Natural killer cell (primary cell): ENCODE measurements at regions not wholly inside any gene's neighbourhood (a gene's known extent, or its start where the extent isn't known, plus 50 kb on each side); places are given as distances from the start of the nearest gene placed in this dataset.

ENCODE experiments used
- ATAC-seq, 3 donors: fragments of 150-1000 bp in 2 of 3; fragments of 200-7000 bp in 1 of 3; cut with Tn5 transposase; 1 replicate in 1 of 3; 2 replicates in 2 of 3; pipeline ENCODE4 v1.10.0; 2021; ENCODE audit warnings: mild to moderate bottlenecking in 2 of 3, moderate library complexity in 2 of 3
- DNase-seq, 2 donors: peaks; one replicate each; pipeline versions ENCODE4 v3.0.0 to v3.0.0-alpha.2; 2013 to 2021; ENCODE audit warnings: mixed read lengths in 1 of 2
- H3K27ac ChIP-seq: one replicate; pipeline ENCODE4 v1.5.1; 2013; ENCODE audit warnings: mild to moderate bottlenecking, low read length
- H3K27me3 ChIP-seq: one replicate; pipeline ENCODE4 v1.6.1; 2013; ENCODE audit warnings: low read length; ENCODE audit not compliant: control insufficient read depth, insufficient read depth
- H3K36me3 ChIP-seq: one replicate; pipeline ENCODE4 v1.6.1; 2013; ENCODE audit warnings: low read length; ENCODE audit not compliant: control insufficient read depth, insufficient read depth
- H3K4me1 ChIP-seq: one replicate; pipeline ENCODE4 v1.6.1; 2013; ENCODE audit warnings: low read length; ENCODE audit not compliant: control insufficient read depth, insufficient read depth
- H3K4me3 ChIP-seq: one replicate; pipeline ENCODE4 v1.5.1; 2013; ENCODE audit warnings: low read length
- H3K9me3 ChIP-seq: one replicate; pipeline ENCODE4 v1.6.1; 2013; ENCODE audit warnings: low read length; ENCODE audit not compliant: control insufficient read depth, insufficient read depth
- H3K27ac Mint-ChIP-seq, 2 donors: one replicate each; pipeline ENCODE4 v1.8.0; 2022; ENCODE audit warnings: mild to moderate bottlenecking in 2 of 2, mixed read lengths in 2 of 2, moderate library complexity in 1 of 2
- H3K27me3 Mint-ChIP-seq, 2 donors: one replicate each; pipeline ENCODE4 v1.8.0; 2022; ENCODE audit warnings: low read depth in 2 of 2, mixed read lengths in 2 of 2
- H3K36me3 Mint-ChIP-seq: one replicate; pipeline ENCODE4 v1.8.0; 2022; ENCODE audit warnings: mixed read lengths
- H3K4me1 Mint-ChIP-seq, 2 donors: one replicate each; pipeline ENCODE4 v1.8.0; 2022; ENCODE audit warnings: mixed read lengths in 2 of 2
- H3K4me3 Mint-ChIP-seq: one replicate; pipeline ENCODE4 v1.8.0; 2022; ENCODE audit warnings: mild to moderate bottlenecking, moderate library complexity, mixed read lengths
- H3K9me3 Mint-ChIP-seq, 2 donors: one replicate each; pipeline ENCODE4 v1.8.0; 2022; ENCODE audit warnings: mixed read lengths in 2 of 2
- WGBS: methylation state at CpG from one replicate; pipeline ENCODE4 v1.1.7; 2013; ENCODE audit warnings: missing lambda C conversion rate; ENCODE audit not compliant: insufficient coverage; 5-methylcytosine and 5-hydroxymethylcytosine counted together
- intact Hi-C: fragments of 100-400 bp; cut with micrococcal nuclease; formaldehyde crosslinking; loops from one replicate; pipeline ENCODE4 v1.14.2; 2022
- TF ChIP-seq, protein P1 (sequence below): fragments of 200-600 bp; IDR thresholded peaks from one replicate; pipeline ENCODE4 v1.8.0; 2022; ENCODE audit warnings: antibody characterized with exemption

DNA sequence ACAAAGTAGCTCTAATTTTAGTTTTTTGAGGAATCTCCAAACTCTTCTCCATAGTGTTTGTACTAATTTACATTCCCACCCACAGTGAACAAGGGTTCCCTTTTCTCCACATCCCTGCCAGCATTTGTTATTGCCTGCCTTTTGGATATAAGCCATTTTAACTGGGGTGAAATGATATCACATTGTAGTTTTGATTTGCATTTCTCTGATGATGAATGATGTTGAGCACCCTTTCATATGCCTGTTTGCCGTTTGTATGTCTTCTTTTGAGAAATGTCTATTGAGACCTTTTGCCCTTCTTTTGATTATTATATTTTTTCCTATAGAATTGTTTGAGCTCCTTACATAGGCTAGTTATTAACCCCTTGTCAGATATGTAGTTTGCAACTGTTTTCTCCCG lies 239.9 kb upstream of the TPM1 start:
- TF ChIP-seq, protein P1, sequence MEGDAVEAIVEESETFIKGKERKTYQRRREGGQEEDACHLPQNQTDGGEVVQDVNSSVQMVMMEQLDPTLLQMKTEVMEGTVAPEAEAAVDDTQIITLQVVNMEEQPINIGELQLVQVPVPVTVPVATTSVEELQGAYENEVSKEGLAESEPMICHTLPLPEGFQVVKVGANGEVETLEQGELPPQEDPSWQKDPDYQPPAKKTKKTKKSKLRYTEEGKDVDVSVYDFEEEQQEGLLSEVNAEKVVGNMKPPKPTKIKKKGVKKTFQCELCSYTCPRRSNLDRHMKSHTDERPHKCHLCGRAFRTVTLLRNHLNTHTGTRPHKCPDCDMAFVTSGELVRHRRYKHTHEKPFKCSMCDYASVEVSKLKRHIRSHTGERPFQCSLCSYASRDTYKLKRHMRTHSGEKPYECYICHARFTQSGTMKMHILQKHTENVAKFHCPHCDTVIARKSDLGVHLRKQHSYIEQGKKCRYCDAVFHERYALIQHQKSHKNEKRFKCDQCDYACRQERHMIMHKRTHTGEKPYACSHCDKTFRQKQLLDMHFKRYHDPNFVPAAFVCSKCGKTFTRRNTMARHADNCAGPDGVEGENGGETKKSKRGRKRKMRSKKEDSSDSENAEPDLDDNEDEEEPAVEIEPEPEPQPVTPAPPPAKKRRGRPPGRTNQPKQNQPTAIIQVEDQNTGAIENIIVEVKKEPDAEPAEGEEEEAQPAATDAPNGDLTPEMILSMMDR = no peak
- H3K36me3 Mint-ChIP-seq = no peaks in the 10 kb centered on the region
- no peaks in the 10 kb centered on the region for H3K27me3 ChIP-seq
- H3K9me3 Mint-ChIP-seq = no peaks in the 10 kb centered on the region
- 100% methylated on average over 1 of the region's 2 CpGs for WGBS
- H3K4me1 Mint-ChIP-seq = no peaks in the 10 kb centered on the region
- intact Hi-C loops = no loop called here
- ATAC-seq (no peak), DNase-seq (no peak)
- no peak overlapping the region for H3K27ac ChIP-seq
- no peaks in the 10 kb centered on the region for H3K36me3 ChIP-seq
- no peak overlapping the region for H3K4me3 ChIP-seq
- no peaks in the 10 kb centered on the region for H3K9me3 ChIP-seq
- H3K4me1 ChIP-seq = no peaks in the 10 kb centered on the region
- no peak overlapping the region for H3K27ac Mint-ChIP-seq
- H3K27me3 Mint-ChIP-seq = no peaks in the 10 kb centered on the region
- no peak overlapping the region for H3K4me3 Mint-ChIP-seq

DNA sequence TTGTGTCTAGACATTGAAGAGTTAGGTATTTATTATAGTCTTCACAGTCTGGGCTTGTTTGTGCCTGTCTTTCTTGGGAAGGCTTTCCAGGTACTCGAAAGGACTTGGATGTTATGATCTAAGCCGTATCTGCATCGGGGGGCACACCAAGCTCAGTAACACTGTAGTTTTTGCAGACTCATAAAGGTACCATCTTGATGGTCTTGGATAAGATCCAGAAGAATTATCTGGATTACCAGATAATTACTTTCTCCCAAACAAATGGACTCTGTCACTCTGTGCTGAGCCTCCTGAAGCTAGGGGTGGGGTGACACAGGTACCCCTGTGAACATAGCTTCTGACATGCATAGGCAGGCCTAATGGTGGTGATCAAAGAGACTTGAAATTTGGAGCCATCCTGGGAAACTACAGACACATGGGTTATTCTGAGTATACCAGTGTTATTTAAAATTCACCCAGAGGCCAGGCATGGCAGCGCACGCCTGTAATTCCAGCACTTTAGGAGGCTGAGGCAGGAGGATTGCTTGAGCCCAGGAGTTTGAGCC lies 238.6 kb upstream of the TPM1 start:
- WGBS = 93% methylated on average over 5 of the region's 5 CpGs
- H3K27ac ChIP-seq = no peak overlapping the region
- Mint-ChIP-seq H3K4me1 (no peaks in the 10 kb centered on the region), H3K27ac (no peak overlapping the region), H3K4me3 (no peak overlapping the region), H3K36me3 (no peaks in the 10 kb centered on the region), H3K27me3 (no peaks in the 10 kb centered on the region), H3K9me3 (no peaks in the 10 kb centered on the region)
- H3K4me3 ChIP-seq = no peak overlapping the region
- H3K36me3 ChIP-seq = no peaks in the 10 kb centered on the region
- DNase-seq (no peak), ATAC-seq (no peak)
- H3K27me3 ChIP-seq = no peaks in the 10 kb centered on the region
- no peaks in the 10 kb centered on the region for H3K4me1 ChIP-seq
- intact Hi-C loops = no loop called here
- H3K9me3 ChIP-seq = no peaks in the 10 kb centered on the region
- TF ChIP-seq, protein P1 = no peak

DNA sequence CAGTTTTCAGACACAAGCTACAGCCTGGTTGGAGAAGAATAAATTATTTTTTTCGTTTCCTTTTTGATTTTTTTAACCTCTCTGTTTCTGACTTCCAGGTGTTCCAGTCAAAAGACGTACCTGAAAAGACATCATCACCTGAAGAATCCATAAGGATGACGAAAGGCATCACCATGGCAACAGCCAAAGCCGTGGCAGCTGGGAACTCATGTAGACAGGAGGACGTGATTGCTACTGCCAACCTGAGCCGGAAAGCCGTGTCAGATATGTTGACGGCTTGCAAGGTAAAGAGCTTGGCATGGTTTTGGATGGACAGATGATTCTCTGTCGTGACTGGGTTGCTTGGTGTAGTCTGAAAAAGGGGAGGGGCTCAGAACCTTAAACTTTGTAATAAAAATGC lies 237.0 kb upstream of the TPM1 start:
- Histone ChIP-seq H3K36me3 (no peaks in the 10 kb centered on the region), H3K4me1 (no peaks in the 10 kb centered on the region), H3K27ac (no peak overlapping the region), H3K4me3 (no peak overlapping the region), H3K9me3 (no peaks in the 10 kb centered on the region), H3K27me3 (no peaks in the 10 kb centered on the region)
- Mint-ChIP-seq H3K4me1 (no peaks in the 10 kb centered on the region), H3K4me3 (no peak overlapping the region), H3K9me3 (no peaks in the 10 kb centered on the region), H3K27ac (no peak overlapping the region), H3K27me3 (no peaks in the 10 kb centered on the region), H3K36me3 (no peaks in the 10 kb centered on the region)
- WGBS = 91% methylated on average over 9 of the region's 9 CpGs
- TF ChIP-seq, protein P1 = no peak
- DNase-seq = no peak
- ATAC-seq = no peak
- intact Hi-C loops = no loop called here

DNA sequence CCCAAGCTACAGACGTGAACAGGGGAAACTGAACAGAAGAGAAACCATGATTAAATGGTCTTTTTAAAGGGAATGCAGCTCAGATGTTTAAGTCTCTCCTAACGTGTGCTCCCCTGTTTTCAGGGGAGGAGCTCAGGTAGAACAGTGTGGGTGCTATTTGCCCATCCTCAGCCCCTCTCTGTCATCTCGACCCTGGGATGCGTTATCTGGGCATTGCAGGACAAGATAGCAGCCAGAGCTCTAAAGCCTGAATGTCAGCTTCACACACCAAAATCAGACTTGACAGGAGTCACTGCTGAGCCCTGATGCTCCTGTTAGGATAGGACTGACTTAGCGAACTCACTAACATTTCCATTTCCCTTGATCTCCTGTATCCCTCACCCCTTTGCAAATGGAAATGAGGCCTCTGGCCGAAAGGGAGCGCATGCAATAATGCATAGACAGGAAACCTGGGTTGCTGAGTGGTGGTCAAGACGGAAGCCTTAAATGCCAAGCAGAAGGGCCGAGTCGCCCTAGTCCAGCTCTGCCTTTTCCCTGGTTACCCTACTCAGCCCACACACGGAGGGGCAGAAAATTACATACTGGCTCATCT lies 234.9 kb upstream of the TPM1 start:
- no peaks in the 10 kb centered on the region for H3K27me3 ChIP-seq
- Mint-ChIP-seq H3K36me3 (no peaks in the 10 kb centered on the region), H3K9me3 (no peaks in the 10 kb centered on the region), H3K4me3 (no peak overlapping the region), H3K27ac (no peak overlapping the region), H3K4me1 (no peaks in the 10 kb centered on the region), H3K27me3 (no peaks in the 10 kb centered on the region)
- intact Hi-C loops = no loop called here
- H3K27ac ChIP-seq = no peak overlapping the region
- no peaks in the 10 kb centered on the region for H3K4me1 ChIP-seq
- no peak for DNase-seq
- ATAC-seq = no peak
- TF ChIP-seq, protein P1 = no peak
- 92% methylated on average over 11 of the region's 11 CpGs for WGBS
- H3K36me3 ChIP-seq = no peaks in the 10 kb centered on the region
- H3K4me3 ChIP-seq = no peak overlapping the region
- no peaks in the 10 kb centered on the region for H3K9me3 ChIP-seq
